GM12891 (cell line): ENCODE measurements at regions not wholly inside any gene's neighbourhood (a gene's known extent, or its start where the extent isn't known, plus 50 kb on each side); places are given as distances from the start of the nearest gene placed in this dataset.
"Not testable (repeated sequence)": the region's sequence is repeated elsewhere in the genome, so short reads cannot be mapped to it uniquely, and the experiment has no call there.

ENCODE experiments used
- POLR2A ChIP-seq: IDR thresholded peaks from 2 replicates; pipeline ENCODE4 v1.6.1; 2011; ENCODE audit warnings: low read depth, low read length, control low read depth
- POLR2AphosphoS5 ChIP-seq: IDR thresholded peaks from 2 replicates; pipeline ENCODE4 v1.6.1; 2011; ENCODE audit warnings: low read depth, low read length, control low read depth
- POU2F2 ChIP-seq: IDR thresholded peaks from 2 replicates; pipeline ENCODE4 v1.6.1; 2011; ENCODE audit warnings: low read depth, mild to moderate bottlenecking, control low read depth, low read length, moderate library complexity
- TAF1 ChIP-seq: IDR thresholded peaks from 2 replicates; pipeline ENCODE4 v1.6.1; 2011; ENCODE audit warnings: low read depth, low read length, control low read depth

- TF ChIP-seq TAF1, POLR2AphosphoS5, POLR2A, POU2F2: not testable (repeated sequence)
Measured at GRCh38 chr18:22283855-22284254, 114.5 kb downstream of the GATA6 start.
